GM19467 (cell line): ENCODE measurements at regions not wholly inside any gene's neighbourhood (a gene's known extent, or its start where the extent isn't known, plus 50 kb on each side); places are given as distances from the start of the nearest gene placed in this dataset.

Experiments
- ATAC-seq: cut with Tn5 transposase; IDR thresholded peaks from one replicate; pipeline ENCODE4 v1.9.1; 2021; ENCODE audit warnings: mild to moderate bottlenecking, moderate library complexity; ENCODE audit not compliant: unreplicated experiment

DNA sequence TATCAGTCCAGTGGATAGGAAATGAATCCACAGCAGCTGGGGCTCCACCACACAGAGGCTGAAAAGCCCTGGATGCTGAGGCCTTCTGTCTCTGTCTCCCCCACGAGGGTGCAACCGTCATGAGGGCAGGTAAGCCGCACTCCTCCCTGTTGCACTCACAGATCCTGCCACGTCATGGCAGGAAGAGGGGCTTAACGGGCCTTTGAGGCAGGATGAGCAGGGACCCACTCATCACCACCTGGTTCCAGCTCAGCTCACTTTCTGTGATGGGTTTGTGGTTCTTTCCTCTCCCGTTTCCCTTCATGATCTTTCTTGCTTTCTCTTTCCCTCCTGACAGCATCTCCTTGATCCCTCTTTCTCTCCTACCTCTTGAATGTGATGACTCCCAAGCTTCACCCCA, 575.2 kb downstream of the CCDC171 start:
- ATAC-seq, result no peak

DNA sequence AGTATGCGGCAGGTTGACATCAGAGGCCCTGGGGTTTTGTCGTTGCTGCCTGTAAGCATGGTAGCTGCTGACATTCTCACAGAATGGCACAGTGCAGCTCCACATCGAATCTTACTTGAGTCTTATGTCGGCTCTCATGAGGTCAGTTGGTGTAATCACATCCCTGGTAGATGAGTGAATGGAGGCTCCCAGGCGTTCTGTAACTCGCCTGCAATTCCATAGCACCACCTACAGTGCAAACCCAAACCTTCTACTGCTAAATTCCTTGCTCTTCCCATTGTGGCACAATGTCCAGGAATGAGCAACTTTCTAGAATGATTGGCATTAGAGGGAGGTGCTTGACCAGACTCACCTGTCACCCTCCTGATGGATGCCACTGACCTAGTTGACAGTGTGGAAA, 578.4 kb downstream of the CCDC171 start:
- ATAC-seq, result no peak

DNA sequence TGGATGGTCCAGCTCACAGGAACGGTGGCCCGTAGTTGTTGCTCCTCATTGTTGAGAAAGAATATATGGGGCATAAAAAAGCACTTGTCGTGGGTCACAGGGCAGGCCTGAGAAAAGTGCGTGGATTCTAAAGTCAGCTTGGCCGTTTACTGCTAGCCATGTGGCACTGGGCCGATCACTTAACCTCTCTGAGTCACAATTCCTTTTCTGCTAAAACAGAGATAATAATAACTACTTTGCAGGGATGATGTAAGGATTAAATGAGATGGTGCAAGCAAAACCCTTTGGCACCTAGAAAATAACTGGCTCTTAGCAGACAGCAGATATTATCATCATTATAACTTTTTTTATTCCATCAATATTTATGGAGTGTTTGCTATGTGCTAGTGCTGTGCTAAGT, 579.7 kb downstream of the CCDC171 start:
- no peak for ATAC-seq

DNA sequence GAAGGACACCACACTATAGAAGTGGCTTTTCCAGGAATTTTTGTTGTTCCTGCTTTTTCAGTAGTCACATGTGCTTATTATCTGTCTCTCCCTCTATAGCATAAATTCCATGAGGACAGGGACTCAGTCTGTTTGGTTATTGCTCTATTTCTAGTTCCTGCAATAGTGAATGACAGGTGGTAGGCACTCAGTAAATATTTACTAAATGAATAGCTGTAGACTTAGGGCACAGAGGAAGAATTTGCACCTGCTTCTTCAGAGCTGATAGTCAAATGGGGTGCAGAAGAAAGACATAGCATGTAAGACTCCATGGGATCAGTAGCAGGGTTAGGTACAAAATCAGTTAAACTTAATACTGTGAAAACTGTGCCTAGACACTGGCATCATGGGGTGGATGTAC, 580.2 kb downstream of the CCDC171 start:
- ATAC-seq, result no peak

DNA sequence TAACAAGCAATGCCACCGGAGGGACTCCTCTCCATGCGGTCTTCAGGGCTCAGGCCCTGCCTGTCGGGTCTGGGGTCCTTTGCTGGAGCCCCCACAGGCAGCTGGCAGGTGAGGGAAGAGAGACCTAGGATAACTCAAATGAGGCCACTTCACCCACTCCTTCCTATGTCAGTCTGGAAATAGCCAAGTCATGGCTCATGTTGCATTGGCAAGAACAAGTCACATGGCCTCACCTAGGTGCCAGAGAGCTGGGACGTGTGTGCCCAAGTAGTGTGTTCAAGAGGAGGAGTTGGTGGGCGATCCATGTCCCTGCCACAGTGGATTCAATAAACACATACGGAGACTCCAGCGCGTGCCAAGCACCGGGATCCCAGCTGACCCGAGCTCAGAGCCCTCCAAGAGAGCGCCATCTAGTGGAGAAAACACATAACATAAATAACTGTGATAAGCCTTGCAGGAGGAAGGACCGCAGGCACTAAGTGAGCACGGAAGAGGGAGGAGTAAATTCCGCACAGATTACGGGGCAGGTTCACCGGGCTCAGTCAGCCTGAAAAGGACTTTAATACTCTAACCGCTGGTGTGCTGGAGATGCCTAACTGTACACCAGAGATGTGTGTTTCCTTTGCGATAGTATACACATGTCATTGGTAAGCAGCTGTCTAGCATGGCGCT, 580.8 kb downstream of the CCDC171 start:
- ATAC-seq, result peak; percentile 91

DNA sequence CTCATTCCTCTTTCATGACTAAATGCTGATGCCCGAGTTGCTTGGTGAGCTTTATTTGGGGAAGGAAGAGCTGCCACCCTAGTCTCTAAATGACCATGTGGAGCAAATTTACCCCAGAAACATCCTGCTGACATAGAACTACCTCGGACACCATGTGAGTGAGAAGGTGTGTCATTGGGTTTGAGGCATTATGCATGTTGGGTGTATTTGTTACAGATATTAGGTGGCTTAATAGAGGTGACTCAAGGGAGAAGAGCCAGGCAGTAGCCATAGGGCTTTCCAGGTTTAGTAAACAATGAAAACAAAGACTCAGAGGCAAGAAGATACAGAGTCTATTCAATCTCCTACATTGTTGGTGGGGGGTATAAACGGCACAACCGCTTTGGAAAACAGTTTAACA, 581.5 kb downstream of the CCDC171 start:
- no peak for ATAC-seq

DNA sequence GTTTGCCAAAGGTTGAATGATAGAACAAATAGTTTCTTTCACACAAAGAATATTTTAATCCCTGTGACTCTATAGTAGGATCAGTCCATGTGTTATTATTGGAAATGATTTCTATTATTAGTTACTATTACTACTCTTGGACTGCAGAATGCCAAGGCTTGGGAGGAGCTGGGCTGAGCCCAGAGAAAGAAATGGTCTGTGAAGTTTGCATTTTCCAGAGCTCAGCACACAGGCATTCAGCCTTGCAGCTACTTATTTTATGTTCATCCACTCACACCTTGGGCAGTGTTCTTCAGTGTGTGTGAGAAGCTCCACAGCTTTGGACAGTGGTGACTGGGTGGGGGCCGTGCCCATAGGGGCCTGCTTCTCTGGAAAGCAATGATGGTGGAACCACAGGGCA, 583.1 kb downstream of the CCDC171 start:
- no peak for ATAC-seq

DNA sequence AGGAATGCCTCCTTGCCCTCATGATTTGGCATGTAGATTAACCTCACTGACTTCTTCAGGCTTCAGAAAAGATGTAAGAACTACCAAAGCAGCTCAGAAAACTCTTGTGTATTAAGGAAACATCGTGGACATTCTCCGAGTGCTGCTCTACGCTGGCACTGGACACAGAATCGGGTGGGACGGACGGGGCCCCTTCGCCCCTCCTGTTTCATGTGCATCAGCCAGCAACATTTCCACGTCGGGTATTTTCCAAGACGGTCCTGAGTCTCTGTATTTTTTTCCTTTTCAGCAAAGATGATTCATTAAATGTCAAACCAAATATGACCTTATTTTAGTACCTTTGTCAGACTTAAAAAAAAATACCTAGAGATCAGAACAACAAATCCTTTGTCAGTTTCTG, 583.6 kb downstream of the CCDC171 start:
- no peak for ATAC-seq

DNA sequence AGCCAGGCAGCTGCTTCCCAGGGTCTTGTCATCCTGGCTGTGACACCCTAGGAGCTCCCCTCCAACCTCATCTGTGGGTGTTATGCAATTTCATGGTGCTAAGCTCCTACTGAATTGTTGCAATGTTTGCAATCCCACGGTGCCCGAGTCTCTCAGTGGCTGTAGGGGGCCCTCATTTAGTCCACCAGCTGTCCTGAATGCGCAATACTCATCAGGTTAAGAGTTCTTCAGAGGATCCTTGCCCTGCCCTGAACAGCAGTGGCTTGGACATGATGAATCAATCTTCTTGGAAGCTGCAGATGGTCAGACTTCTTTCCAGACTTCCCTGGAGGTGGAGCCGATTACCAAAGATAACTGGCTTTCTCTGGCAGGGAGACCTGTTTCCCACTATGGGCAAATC, 584.1 kb downstream of the CCDC171 start:
- ATAC-seq, result no peak

DNA sequence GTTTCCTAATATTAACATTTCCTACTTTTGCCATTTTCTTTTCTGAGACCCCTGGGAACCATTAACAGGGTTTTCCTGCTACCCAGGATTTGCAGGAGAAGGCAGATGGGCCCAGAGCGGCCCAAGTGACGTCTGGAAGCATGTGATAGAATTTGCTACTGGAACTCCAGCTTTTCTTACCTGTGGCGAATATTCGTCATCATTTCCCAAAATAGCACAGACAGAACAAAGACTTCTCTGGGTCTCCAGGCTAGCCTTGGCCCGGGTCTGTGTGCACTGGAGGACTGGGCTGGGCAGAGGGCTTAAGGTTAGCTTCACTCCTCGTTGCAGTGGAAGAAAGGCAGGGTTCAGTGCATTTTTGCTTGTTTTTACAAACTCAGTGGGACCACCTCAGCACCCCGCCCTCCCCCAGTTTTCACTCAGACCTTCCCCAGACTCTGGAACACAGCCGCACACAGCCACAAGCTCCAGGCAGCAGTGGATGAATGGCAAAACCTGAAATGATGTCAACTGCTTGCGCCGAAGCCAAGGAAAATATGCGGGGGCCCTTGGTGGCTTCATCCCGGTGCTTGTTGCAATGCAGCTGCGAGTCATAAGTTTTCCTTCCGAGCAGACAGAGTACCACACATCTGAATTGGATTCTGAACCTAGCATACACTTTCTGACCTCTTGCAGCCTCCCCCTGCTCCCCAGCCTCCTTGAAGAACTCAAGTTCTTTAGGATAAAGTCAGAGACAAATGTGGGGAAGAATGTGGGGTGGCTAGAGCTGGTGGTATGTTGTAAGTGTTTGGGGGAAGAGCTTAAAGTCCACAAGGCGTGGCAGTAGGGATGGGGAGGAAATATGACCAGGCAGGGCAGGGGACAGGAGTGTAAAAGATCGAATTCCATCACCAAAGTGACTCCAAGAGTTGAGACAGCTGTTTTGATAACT, 586.0 kb downstream of the CCDC171 start:
- no peak for ATAC-seq

DNA sequence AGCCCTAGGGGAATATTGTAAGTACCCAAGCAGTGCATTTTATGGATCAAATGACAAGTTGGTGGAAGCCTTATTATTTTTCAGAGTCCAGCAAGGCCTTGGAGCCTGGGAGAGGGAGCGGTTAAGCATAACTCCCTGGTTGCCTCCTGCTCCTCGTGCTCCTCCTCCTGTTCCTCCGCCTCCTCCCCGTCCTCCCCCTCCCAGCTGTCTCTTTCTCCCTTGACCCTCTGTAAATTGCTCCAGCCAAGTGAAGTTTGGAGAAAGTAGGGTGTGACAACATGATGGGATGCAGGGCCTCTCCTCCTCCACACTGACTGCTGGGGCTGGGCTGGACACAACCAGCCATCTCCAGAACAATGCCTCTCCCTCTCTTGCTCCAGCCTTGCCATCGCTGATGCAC, 586.9 kb downstream of the CCDC171 start:
- no peak for ATAC-seq

DNA sequence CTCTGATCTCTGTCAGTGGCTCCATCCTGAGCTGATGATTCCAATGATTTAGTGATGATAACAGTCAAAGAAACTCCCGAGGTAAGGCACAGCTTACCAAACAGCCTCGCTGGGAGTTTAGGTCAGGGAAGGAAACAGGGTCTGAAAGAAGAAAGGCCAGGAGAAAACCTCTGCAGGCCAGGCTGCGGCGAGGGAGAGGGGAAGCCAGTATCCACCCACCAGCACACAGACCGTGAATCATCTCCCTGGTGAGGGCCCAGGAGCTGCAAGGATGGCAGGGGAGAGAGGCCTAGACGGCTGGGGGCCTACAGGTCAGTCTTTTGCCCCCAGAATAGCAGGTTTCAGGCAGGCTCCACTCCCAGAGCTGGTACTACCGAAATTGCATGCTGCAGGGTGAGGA, 590.5 kb downstream of the CCDC171 start:
- ATAC-seq, result no peak

DNA sequence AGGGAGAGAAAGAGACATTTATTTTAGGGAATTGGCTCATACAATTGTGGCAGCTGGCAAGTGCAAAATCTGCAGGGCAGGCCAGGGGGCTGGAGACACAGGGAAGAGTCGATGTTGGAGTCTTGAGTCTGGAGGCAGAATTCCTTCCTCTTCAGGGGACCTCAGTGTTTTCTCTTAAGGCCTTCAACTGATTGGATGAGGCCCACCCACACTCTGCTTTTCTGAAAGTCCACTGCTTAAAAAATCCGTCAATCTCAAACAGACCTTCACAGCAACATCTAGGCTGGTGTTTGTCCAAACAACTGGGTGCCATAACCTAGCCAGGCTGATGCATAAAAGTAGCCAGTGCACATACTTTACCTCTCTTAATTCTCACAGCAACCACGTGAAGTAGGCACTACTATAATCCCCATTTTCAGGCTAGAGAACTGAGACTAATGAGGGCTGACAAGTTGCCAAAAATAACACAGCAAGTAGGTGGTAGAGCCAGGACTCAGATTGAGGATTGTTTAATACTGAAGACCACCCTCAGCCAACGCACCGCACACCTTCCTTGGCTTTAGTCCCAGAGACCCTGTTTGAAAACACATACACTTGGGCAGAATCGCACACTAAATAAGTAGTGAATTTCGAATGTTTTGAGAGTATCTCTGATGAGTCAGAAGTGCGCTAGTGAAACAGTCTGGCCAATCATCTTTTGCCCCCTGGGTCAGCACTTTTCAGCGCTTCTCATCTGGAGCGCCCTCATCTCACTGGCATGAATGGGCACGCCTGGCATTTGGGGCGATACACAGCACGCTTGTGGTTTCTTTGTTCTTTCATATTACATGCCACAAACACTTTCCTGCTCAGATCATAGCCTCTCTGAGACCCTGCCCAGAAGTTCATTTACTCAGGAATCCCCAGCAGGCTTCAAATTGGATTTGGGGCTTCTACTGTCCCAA, 591.4 kb downstream of the CCDC171 start:
- no peak for ATAC-seq

DNA sequence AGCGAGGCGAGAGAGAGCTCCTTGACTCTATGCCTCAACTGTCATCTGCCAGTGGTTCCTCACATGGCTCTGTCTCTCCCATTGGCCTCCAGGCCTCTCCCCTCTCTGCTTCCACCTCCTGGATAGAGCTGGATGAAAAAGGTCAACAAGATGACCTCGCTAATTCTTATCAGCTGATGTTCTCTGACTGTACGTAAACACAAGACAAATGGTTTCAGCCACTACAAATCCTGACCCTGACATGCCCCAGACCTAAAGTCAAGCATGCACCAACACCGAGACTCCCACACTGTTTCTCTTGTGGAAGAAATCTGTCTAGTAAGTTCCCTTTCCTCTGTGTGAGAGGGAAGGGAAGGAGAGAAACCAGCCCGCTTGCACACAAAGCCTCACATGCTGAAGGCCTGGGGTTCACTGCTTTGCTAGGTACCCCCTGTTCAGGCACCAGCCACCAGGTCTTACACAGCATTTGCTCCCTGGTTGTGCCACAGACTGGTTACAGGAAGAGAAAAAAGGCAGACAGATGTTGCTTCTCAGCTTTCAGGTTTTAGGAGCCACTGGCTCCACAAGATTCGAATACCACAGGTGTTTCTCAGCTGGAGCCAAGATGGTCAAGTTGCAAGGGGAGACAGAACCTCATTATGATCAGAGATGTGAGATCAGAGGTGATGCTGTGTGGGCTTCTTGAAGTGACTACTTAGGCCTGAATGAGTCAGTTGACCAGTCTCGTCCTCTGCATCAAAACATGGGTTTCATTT, 592.5 kb downstream of the CCDC171 start:
- no peak for ATAC-seq

DNA sequence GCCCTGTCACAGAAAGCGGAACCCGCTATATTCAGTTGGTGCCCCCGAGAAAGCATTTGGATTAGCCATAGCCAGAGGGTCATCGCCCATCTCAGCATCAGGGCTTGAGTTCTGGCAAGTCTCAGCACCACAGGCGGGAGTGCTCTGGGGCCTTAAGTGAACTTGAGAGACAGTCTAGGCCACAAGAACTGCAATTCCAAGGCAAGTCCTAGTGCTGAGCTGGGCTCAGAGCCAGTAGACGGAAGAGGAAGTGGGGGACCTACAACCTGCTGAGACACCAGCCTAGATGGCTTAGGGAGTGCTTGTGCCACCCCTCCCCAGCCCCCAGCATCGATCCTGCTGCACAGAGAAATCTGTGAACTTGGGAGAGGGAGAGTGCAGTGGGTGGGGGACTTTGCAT, 594.9 kb downstream of the CCDC171 start:
- ATAC-seq, result no peak

DNA sequence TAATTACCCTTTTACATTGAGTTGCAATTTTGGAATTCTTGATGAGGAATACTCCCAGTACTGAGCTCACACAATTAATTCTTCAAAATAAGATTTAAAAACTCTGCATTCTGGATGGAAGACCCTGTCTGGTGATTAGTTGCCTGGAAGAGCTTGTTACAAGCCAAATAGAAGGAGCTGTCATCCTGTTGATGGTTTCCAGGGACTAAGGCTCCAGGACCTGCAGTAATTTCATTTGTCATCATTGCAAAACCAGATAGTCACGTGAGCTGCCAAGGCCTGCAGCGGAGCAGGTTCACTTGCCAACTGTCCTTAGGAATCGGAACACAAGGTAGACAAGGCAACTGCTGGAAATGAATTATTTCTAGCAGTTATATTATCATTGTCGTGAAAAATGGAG, 597.7 kb downstream of the CCDC171 start:
- no peak for ATAC-seq

DNA sequence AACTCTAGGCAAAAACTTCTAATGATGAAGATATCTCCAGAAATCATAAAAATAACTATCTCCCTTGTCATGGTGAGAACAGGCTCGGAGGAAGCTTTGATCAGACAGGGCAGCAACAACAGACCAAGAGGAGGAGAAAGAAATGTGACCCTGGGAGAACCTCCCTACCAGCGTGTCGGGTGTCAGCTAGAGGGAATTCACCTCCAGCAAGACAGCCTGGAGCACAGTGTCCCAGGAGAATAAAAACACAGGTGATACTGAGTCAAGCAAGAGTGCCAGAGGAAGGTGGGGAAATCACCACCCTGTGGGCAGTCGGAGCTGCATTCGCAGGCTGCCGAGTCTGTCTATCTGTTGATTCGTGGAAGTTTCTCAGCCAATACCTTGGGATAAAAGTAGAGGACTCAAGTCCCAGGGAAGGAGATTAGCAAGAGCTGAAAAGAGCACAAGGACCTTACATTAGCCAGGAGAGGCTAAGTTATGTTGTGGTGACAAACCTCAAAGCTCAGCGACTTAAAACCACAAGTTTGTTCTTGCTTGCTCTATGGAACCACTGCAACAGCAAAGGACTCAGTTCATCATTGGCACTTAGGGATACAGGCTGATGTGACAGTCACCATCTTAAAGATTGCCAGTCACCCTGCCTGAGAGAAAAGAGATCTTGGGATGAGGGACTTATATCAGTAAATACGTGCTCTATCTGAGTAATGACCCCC, 598.3 kb downstream of the CCDC171 start:
- no peak for ATAC-seq

DNA sequence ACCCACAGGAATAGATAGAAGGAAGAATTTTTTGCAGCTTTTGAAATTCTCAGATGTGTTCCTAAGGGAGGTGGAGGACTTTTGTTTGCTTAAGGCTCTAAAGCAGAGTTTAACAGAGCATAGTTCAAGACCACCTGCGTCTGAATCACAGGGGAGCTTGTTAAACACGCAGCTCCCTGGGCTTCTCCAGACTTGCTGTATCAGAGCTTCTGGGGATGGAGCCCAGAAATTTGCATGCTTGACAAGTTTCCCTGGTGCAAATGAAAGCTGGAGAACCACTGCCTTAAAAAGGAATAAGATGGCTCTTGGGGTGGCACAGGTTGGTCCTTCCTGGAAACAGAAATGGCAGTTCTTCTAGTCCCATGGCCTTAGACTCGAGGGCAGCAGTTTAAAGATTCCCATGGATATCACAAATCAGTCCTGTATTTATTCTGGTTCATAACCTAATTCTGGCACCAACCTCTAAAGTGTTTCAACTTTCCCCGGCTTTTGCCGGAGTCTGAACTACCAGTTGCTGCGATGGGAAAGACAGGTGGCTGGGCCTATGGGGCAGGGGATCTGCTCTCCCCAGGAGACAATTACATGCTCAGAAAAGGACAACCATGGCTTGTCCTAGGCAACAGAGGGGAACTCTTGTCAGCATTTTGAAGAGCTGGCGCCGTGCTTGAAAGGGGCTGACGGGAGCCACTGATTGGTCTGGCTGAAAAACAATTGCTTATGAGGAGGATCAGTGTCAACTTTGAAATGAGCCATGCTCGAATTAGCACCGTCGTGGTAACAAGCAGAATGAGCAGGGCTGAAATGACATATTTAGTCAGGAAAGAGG, 599.6 kb downstream of the CCDC171 start:
- ATAC-seq, result no peak

DNA sequence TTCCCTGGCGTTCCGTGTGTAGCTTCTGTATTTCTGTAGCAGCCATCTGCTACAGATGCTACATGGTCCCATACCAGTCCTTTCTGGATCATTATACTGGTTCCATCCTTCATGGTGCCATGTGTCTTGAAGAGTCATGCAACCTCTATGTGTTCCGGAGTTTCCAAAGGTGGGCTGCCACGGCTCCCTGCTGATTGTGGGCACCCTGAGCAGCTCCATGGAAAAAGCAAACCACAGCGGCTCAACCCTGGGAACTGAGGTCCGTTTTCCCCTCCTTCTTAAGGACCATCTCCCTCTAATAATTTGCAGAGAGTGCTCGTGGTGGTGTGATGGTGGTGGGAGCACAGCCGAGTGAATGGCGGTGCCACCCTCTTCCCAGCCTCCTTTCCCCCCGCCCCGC, 600.4 kb downstream of the CCDC171 start:
- ATAC-seq, result no peak
